ENCODE measurements at regions not wholly inside any gene's neighbourhood (a gene's known extent, or its start where the extent isn't known, plus 50 kb on each side); places are given as distances from the start of the nearest gene placed in this dataset.

- Histone ChIP-seq H3K27me3 (replicated peaks; ENCODE audit: insufficient read depth) (no peaks in the 10 kb centered on the region), H3K4me1 (replicated peaks) (no peaks in the 10 kb centered on the region), H3K27ac (no peak overlapping the region), H3K36me3 (no peaks in the 10 kb centered on the region), H3K9me3 (no peaks in the 10 kb centered on the region), H3K4me3 (no peak overlapping the region)
- no peak for TF ChIP-seq POLR2AphosphoS5 (IDR thresholded peaks at IDR 0.05)
- TF ChIP-seq POLR2A (IDR thresholded peaks at IDR 0.05), result no peak
- TF ChIP-seq CTCF (IDR thresholded peaks at IDR 0.05), result no peak
- intact Hi-C loops (cut with DNase I), result no loop called here
- WGBS, result 97% methylated on average over 1 of the region's 1 CpG
- DNase-seq (ENCODE audit: low spot score), result no peak
These were observed 136.3 kb downstream of the DIPK2A start for GRCh38 chr3:144107923-144108322.

GRCh38 chr3:144109944-144110343 lies 138.3 kb downstream of the DIPK2A start:
- intact Hi-C loops (cut with DNase I), result no loop called here
- H3K4me1 ChIP-seq (replicated peaks), result no peaks in the 10 kb centered on the region
- DNase-seq (ENCODE audit: low spot score), result no peak
- no peaks in the 10 kb centered on the region for H3K9me3 ChIP-seq
- H3K36me3 ChIP-seq, result no peaks in the 10 kb centered on the region
- H3K27ac ChIP-seq, result no peak overlapping the region
- TF ChIP-seq POLR2AphosphoS5 (IDR thresholded peaks at IDR 0.05), result no peak
- no peak overlapping the region for H3K4me3 ChIP-seq
- H3K27me3 ChIP-seq (replicated peaks; ENCODE audit: insufficient read depth), result no peaks in the 10 kb centered on the region
- WGBS, result 91% methylated on average over 3 of the region's 3 CpGs

DNA sequence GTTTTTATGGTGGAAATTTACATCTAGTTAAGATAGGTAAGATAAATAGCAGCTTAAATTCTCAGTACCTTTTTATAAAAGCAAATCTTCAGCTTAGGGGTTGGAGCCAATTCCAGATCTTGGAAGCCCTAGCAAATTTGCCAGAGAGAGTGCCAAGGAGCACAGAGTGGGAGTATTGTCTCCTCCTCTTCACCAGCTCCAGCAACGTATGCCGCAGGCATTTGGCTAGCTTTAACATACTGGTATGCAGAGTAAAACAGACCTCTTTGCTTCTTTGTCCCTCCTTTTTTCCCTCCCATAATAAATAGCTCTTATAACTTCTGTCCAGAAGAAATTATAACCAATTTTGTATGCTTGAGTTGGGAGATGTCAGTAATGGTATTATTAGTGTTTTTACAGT lies 140.4 kb downstream of the DIPK2A start:
- TF ChIP-seq POLR2A (IDR thresholded peaks at IDR 0.05) (no peak), CTCF (IDR thresholded peaks at IDR 0.05) (no peak), POLR2AphosphoS5 (IDR thresholded peaks at IDR 0.05) (no peak)
- Histone ChIP-seq H3K27ac (peak overlapping the region; percentile 3 to 24), H3K4me1 (replicated peaks) (no peaks in the 10 kb centered on the region), H3K9me3 (no peaks in the 10 kb centered on the region), H3K4me3 (no peak overlapping the region), H3K27me3 (replicated peaks; ENCODE audit: insufficient read depth) (no peaks in the 10 kb centered on the region), H3K36me3 (no peaks in the 10 kb centered on the region)
- peak; percentile 73 for DNase-seq (ENCODE audit: low spot score)
- WGBS, result 41% methylated on average over 2 of the region's 2 CpGs
- intact Hi-C loops (cut with DNase I), result no loop called here

- intact Hi-C loops (cut with DNase I), result no loop called here
- Histone ChIP-seq H3K9me3 (no peaks in the 10 kb centered on the region), H3K27ac (peak overlapping the region; percentile 3 to 24), H3K27me3 (replicated peaks; ENCODE audit: insufficient read depth) (no peaks in the 10 kb centered on the region), H3K36me3 (no peaks in the 10 kb centered on the region), H3K4me1 (replicated peaks) (no peaks in the 10 kb centered on the region), H3K4me3 (no peak overlapping the region)
- WGBS, result 52% methylated on average over 3 of the region's 3 CpGs
- DNase-seq (ENCODE audit: low spot score), result peak; percentile 54
- peak; percentile 56 for TF ChIP-seq POLR2AphosphoS5 (IDR thresholded peaks at IDR 0.05)
- TF ChIP-seq CTCF (IDR thresholded peaks at IDR 0.05), result no peak
- no peak for TF ChIP-seq POLR2A (IDR thresholded peaks at IDR 0.05)
These were observed 140.8 kb downstream of the DIPK2A start for GRCh38 chr3:144112437-144112836.

GRCh38 chr3:144114767-144115166 lies 143.1 kb downstream of the DIPK2A start:
- H3K36me3 ChIP-seq, result no peaks in the 10 kb centered on the region
- no peaks in the 10 kb centered on the region for H3K4me1 ChIP-seq (replicated peaks)
- no peak overlapping the region for H3K4me3 ChIP-seq
- no peaks in the 10 kb centered on the region for H3K27me3 ChIP-seq (replicated peaks; ENCODE audit: insufficient read depth)
- DNase-seq (ENCODE audit: low spot score), result no peak
- no peak overlapping the region for H3K27ac ChIP-seq
- H3K9me3 ChIP-seq, result no peaks in the 10 kb centered on the region
- WGBS, result 81% methylated on average over 2 of the region's 2 CpGs
- intact Hi-C loops (cut with DNase I), result no loop called here
- TF ChIP-seq CTCF (IDR thresholded peaks at IDR 0.05) (no peak), POLR2A (IDR thresholded peaks at IDR 0.05) (no peak), POLR2AphosphoS5 (IDR thresholded peaks at IDR 0.05) (no peak)
